Chondrocyte (in vitro differentiated cells): ENCODE measurements at regions not wholly inside any gene's neighbourhood (a gene's known extent, or its start where the extent isn't known, plus 50 kb on each side); places are given as distances from the start of the nearest gene placed in this dataset.

Experiments
- DNase-seq: peaks from one replicate; pipeline ENCODE4 v3.0.0; 2021; ENCODE audit warnings: mixed read lengths, low spot score
- H3K27ac Mint-ChIP-seq: one replicate; pipeline ENCODE4 v1.8.0; 2021; ENCODE audit warnings: mild to moderate bottlenecking, moderate library complexity, mixed read lengths; ENCODE audit not compliant: unreplicated experiment
- H3K27me3 Mint-ChIP-seq: 2 replicates; pipeline ENCODE4 v1.8.0; 2021; ENCODE audit warnings: low read depth, mixed read lengths
- H3K36me3 Mint-ChIP-seq: 2 replicates; pipeline ENCODE4 v1.8.0; 2021; ENCODE audit warnings: low read depth, mixed read lengths
- H3K4me1 Mint-ChIP-seq: 2 replicates; pipeline ENCODE4 v1.8.0; 2021; ENCODE audit warnings: low read depth, mild to moderate bottlenecking, mixed read lengths
- H3K4me3 Mint-ChIP-seq: one replicate; pipeline ENCODE4 v1.8.0; 2021; ENCODE audit warnings: mild to moderate bottlenecking, moderate library complexity, mixed read lengths; ENCODE audit not compliant: unreplicated experiment
- H3K9me3 Mint-ChIP-seq: 2 replicates; pipeline ENCODE4 v1.8.0; 2021; ENCODE audit warnings: low read depth, mixed read lengths
- TF ChIP-seq, protein P1 (sequence below): fragments of 200-600 bp; sonication (generic); IDR thresholded peaks from 2 replicates; pipeline ENCODE4 v1.5.0; 2021; ENCODE audit warnings: antibody characterized with exemption, mild to moderate bottlenecking, moderate library complexity

- Mint-ChIP-seq H3K36me3 (no peaks in the 10 kb centered on the region), H3K27me3 (peaks cover 8% of the 10 kb centered on the region), H3K4me3 (no peak overlapping the region), H3K9me3 (no peaks in the 10 kb centered on the region), H3K4me1 (no peaks in the 10 kb centered on the region), H3K27ac (no peak overlapping the region)
- TF ChIP-seq, protein P1, sequence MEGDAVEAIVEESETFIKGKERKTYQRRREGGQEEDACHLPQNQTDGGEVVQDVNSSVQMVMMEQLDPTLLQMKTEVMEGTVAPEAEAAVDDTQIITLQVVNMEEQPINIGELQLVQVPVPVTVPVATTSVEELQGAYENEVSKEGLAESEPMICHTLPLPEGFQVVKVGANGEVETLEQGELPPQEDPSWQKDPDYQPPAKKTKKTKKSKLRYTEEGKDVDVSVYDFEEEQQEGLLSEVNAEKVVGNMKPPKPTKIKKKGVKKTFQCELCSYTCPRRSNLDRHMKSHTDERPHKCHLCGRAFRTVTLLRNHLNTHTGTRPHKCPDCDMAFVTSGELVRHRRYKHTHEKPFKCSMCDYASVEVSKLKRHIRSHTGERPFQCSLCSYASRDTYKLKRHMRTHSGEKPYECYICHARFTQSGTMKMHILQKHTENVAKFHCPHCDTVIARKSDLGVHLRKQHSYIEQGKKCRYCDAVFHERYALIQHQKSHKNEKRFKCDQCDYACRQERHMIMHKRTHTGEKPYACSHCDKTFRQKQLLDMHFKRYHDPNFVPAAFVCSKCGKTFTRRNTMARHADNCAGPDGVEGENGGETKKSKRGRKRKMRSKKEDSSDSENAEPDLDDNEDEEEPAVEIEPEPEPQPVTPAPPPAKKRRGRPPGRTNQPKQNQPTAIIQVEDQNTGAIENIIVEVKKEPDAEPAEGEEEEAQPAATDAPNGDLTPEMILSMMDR = no peak
- DNase-seq = no peak
These were observed 432.9 kb downstream of the GRXCR1 start for GRCh38 chr4:43325220-43325967.

DNA sequence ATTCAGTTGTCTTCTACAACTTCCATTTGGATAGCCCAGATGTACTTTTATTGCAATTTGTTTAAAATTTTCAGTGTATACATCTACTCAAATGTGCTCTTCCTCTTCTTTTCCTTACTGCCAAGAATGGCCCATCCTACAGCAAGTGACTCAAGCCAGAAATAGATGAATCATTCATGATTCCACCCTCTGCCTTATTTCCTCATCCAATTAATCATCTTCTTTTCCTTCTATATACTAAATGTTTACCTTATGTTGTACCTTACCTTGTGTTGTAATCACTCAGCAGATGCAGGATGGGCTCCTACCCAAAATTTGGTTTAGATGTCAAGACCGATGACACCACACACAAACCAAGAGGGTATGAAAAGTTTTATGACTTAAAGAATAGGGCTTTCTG lies 437.8 kb downstream of the GRXCR1 start:
- H3K9me3 Mint-ChIP-seq = no peaks in the 10 kb centered on the region
- H3K27ac Mint-ChIP-seq = no peak overlapping the region
- no peaks in the 10 kb centered on the region for H3K4me1 Mint-ChIP-seq
- H3K27me3 Mint-ChIP-seq = peaks cover 2% of the 10 kb centered on the region
- no peaks in the 10 kb centered on the region for H3K36me3 Mint-ChIP-seq
- DNase-seq = no peak
- TF ChIP-seq, protein P1 = no peak
- H3K4me3 Mint-ChIP-seq = no peak overlapping the region

DNA sequence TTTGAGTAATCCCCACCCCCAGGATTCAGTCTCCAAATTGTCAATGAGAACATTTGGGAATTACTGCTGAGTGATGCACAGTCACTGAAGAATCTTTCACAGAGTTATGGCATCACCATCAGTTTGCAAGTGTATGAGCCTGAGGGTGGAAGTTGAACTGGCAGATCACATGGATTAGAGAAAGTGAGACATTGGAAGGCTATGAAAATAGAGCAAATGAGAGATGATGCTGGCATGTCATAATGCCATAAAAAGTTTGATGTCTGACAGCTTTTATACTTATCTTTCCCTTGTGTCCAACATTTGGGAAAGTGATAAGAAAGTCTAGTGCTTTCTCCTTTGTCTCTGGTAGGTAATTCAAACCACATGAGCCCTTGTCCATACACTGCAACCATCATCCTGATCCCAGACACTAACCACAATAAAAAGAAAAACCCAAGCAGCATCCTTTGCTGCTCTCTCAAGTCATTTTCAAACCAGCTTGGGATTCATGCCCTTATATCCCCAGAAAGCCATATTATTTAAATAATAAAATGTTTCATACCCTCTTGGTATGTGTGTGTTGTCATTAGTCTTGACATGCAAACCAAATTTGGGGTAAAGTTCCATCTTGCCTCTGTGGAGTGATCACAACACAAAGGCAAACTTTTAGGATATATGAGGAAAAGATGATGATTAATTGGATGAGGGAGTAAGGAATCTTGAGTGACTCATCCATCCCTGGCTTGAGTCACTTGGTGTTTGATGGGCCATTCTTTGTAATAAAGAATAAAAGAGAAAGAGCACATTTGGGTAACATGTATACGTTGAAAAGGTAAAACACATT lies 438.9 kb downstream of the GRXCR1 start:
- Mint-ChIP-seq H3K9me3 (no peaks in the 10 kb centered on the region), H3K36me3 (no peaks in the 10 kb centered on the region), H3K27me3 (peaks cover 2% of the 10 kb centered on the region), H3K4me3 (no peak overlapping the region), H3K27ac (no peak overlapping the region), H3K4me1 (no peaks in the 10 kb centered on the region)
- TF ChIP-seq, protein P1 = no peak
- DNase-seq = no peak

- Mint-ChIP-seq H3K4me1 (no peaks in the 10 kb centered on the region), H3K36me3 (no peaks in the 10 kb centered on the region), H3K27ac (no peak overlapping the region), H3K27me3 (peaks cover 2% of the 10 kb centered on the region), H3K9me3 (no peaks in the 10 kb centered on the region), H3K4me3 (no peak overlapping the region)
- TF ChIP-seq, protein P1 = no peak
- DNase-seq = no peak
These were observed 439.5 kb downstream of the GRXCR1 start for GRCh38 chr4:43332052-43332425.

- H3K4me3 Mint-ChIP-seq = no peak overlapping the region
- TF ChIP-seq, protein P1 = no peak
- no peaks in the 10 kb centered on the region for H3K27me3 Mint-ChIP-seq
- DNase-seq = no peak
- H3K27ac Mint-ChIP-seq = no peak overlapping the region
- no peaks in the 10 kb centered on the region for H3K9me3 Mint-ChIP-seq
- H3K4me1 Mint-ChIP-seq = no peaks in the 10 kb centered on the region
- H3K36me3 Mint-ChIP-seq = no peaks in the 10 kb centered on the region
These were observed 445.2 kb downstream of the GRXCR1 start for GRCh38 chr4:43337707-43338106.
